ENCODE measurements at regions not wholly inside any gene's neighbourhood (a gene's known extent, or its start where the extent isn't known, plus 50 kb on each side); places are given as distances from the start of the nearest gene placed in this dataset.

- no peaks in the 10 kb centered on the region for H3K4me1 ChIP-seq (ENCODE audit: low read depth)
- H3K36me3 ChIP-seq (ENCODE audit: low read depth), result no peaks in the 10 kb centered on the region
- TF ChIP-seq CTCF (IDR thresholded peaks at IDR 0.05), result no peak
- no peak overlapping the region for H3K4me3 ChIP-seq
- H3K9me3 ChIP-seq, result no peaks in the 10 kb centered on the region
- intact Hi-C loops (cut with DNase I, micrococcal nuclease), result no loop called here
- DNase-seq, result no peak
- ATAC-seq, result no peak
These were observed 51.0 kb upstream of the SPINK5 start for GRCh38 chr5:148012801-148013200.

- intact Hi-C loops (cut with DNase I, micrococcal nuclease), result no loop called here
- H3K36me3 ChIP-seq (ENCODE audit: low read depth), result no peaks in the 10 kb centered on the region
- peak; percentile 68 for ATAC-seq
- TF ChIP-seq CTCF (IDR thresholded peaks at IDR 0.05), result no peak
- DNase-seq, result no peak
- H3K9me3 ChIP-seq, result no peaks in the 10 kb centered on the region
- H3K4me1 ChIP-seq (ENCODE audit: low read depth), result no peaks in the 10 kb centered on the region
- H3K4me3 ChIP-seq, result no peak overlapping the region
These were observed 52.2 kb upstream of the SPINK5 start for GRCh38 chr5:148011398-148012137.

GRCh38 chr5:148005788-148006520, 57.8 kb upstream of the SPINK5 start:
- no peak for DNase-seq
- intact Hi-C loops (cut with DNase I, micrococcal nuclease), result no loop called here
- Histone ChIP-seq H3K4me3 (no peak overlapping the region), H3K36me3 (ENCODE audit: low read depth) (no peaks in the 10 kb centered on the region), H3K9me3 (peaks cover 17% of the 10 kb centered on the region), H3K4me1 (ENCODE audit: low read depth) (no peaks in the 10 kb centered on the region)
- no peak for ATAC-seq
- TF ChIP-seq CTCF (IDR thresholded peaks at IDR 0.05), result no peak

GRCh38 chr5:148003226-148003625, 60.6 kb upstream of the SPINK5 start:
- Histone ChIP-seq H3K36me3 (ENCODE audit: low read depth) (no peaks in the 10 kb centered on the region), H3K9me3 (peaks cover 25% of the 10 kb centered on the region), H3K4me1 (ENCODE audit: low read depth) (no peaks in the 10 kb centered on the region), H3K4me3 (no peak overlapping the region)
- ATAC-seq (no peak), DNase-seq (no peak)
- intact Hi-C loops (cut with DNase I, micrococcal nuclease), result no loop called here
- no peak for TF ChIP-seq CTCF (IDR thresholded peaks at IDR 0.05)

DNA sequence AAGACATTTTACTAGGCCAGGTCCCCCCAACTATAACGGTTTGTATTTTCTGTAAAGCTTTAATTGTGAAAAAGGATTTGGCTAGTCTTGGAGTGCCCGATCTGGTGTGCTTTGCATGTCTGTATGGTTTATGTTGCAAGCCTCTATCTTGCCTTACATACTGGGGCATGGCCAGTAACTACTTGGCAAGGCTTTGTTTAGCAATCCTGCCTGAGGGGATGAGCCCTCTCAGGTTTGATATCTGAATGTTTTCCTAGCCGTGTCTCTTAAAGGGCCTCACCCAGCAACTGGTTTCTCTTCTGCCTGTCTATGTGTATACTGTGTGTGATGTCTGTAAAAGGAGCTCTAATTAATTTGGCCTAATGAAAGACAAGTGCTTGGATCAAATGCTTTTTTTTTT, 61.3 kb upstream of the SPINK5 start:
- Histone ChIP-seq H3K4me1 (ENCODE audit: low read depth) (no peaks in the 10 kb centered on the region), H3K36me3 (ENCODE audit: low read depth) (no peaks in the 10 kb centered on the region), H3K9me3 (peaks cover 25% of the 10 kb centered on the region), H3K4me3 (no peak overlapping the region)
- intact Hi-C loops (cut with DNase I, micrococcal nuclease), result no loop called here
- DNase-seq, result no peak
- no peak for TF ChIP-seq CTCF (IDR thresholded peaks at IDR 0.05)
- no peak for ATAC-seq
